ENCODE measurements at regions not wholly inside any gene's neighbourhood (a gene's known extent, or its start where the extent isn't known, plus 50 kb on each side); places are given as distances from the start of the nearest gene placed in this dataset.

GRCh38 chr3:105033081-105033480 is 333.6 kb upstream of the ALCAM start:
- no peaks in the 10 kb centered on the region for H3K4me1 Mint-ChIP-seq
- Histone ChIP-seq H3K36me3 (ENCODE audit: control insufficient read depth, insufficient read depth, low read length) (no peaks in the 10 kb centered on the region), H3K4me3 (ENCODE audit: low read length) (no peak overlapping the region), H3K9me3 (ENCODE audit: control insufficient read depth, insufficient read depth, low read length) (no peaks in the 10 kb centered on the region), H3K27ac (ENCODE audit: low read length) (no peak overlapping the region), H3K4me1 (ENCODE audit: control insufficient read depth, insufficient read depth, low read length) (no peaks in the 10 kb centered on the region), H3K27me3 (ENCODE audit: control insufficient read depth, insufficient read depth, low read length) (no peaks in the 10 kb centered on the region)
- no peak for TF ChIP-seq CTCF (IDR thresholded peaks at IDR 0.05)
- peaks cover 2 to 3% of the 10 kb centered on the region in 2 donors for H3K9me3 Mint-ChIP-seq
- intact Hi-C loops (cut with micrococcal nuclease): no loop called here
- DNase-seq: no peak
- no peaks in the 10 kb centered on the region for H3K36me3 Mint-ChIP-seq
- no peak overlapping the region for H3K4me3 Mint-ChIP-seq
- WGBS (ENCODE audit: insufficient coverage): no CpG with 5 or more reads among the region's 1 CpG
- ATAC-seq: no peak
- H3K27me3 Mint-ChIP-seq (ENCODE audit: low read depth in 2 of 2): no peaks in the 10 kb centered on the region
- no peak overlapping the region for H3K27ac Mint-ChIP-seq

GRCh38 chr3:105039004-105039403 is 327.7 kb upstream of the ALCAM start:
- 69% methylated on average over 2 of the region's 2 CpGs for WGBS (ENCODE audit: insufficient coverage)
- Histone ChIP-seq H3K36me3 (ENCODE audit: control insufficient read depth, insufficient read depth, low read length) (no peaks in the 10 kb centered on the region), H3K27ac (ENCODE audit: low read length) (no peak overlapping the region), H3K4me1 (ENCODE audit: control insufficient read depth, insufficient read depth, low read length) (no peaks in the 10 kb centered on the region), H3K4me3 (ENCODE audit: low read length) (no peak overlapping the region), H3K9me3 (ENCODE audit: control insufficient read depth, insufficient read depth, low read length) (no peaks in the 10 kb centered on the region), H3K27me3 (ENCODE audit: control insufficient read depth, insufficient read depth, low read length) (no peaks in the 10 kb centered on the region)
- no peak for DNase-seq
- H3K36me3 Mint-ChIP-seq: no peaks in the 10 kb centered on the region
- ATAC-seq: no peak
- H3K4me3 Mint-ChIP-seq: no peak overlapping the region
- H3K27ac Mint-ChIP-seq: no peak overlapping the region
- H3K4me1 Mint-ChIP-seq: no peaks in the 10 kb centered on the region
- intact Hi-C loops (cut with micrococcal nuclease): no loop called here
- TF ChIP-seq CTCF (IDR thresholded peaks at IDR 0.05): no peak
- H3K27me3 Mint-ChIP-seq (ENCODE audit: low read depth in 2 of 2): no peaks in the 10 kb centered on the region
- no peaks in the 10 kb centered on the region for H3K9me3 Mint-ChIP-seq

DNA sequence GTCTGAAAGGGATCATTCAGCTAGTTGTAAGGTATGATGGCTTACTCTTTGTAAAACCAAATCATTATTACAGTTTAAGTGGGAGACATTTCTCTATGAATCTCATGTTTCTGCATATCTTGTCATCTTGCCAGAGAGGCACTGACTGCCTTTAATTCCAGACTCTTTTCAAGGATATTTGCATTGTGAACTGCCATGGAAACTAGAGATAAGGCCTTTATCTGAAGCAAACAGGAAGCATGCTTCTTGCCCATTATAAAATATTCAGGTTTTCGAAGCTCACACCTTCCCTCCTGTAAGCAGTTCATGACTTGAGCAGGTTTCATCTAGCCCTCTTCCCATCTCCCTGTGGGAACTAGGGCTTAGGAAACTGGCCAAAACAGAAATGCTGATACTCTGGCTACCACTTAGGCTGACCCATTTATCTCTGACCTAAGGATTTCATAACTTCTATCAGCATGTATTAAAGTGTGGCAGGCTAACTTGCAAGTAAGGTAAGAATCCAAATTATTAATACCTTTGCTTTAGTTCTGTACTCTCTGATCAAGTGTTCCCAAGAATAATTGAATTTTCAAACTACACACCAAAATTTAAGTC is 326.6 kb upstream of the ALCAM start:
- no peak for DNase-seq
- TF ChIP-seq CTCF (IDR thresholded peaks at IDR 0.05): no peak
- Mint-ChIP-seq H3K4me1 (no peaks in the 10 kb centered on the region), H3K4me3 (no peak overlapping the region), H3K27me3 (ENCODE audit: low read depth in 2 of 2) (no peaks in the 10 kb centered on the region), H3K36me3 (no peaks in the 10 kb centered on the region), H3K9me3 (peaks cover 0 to 4% of the 10 kb centered on the region in 2 donors), H3K27ac (no peak overlapping the region)
- H3K27me3 ChIP-seq (ENCODE audit: control insufficient read depth, insufficient read depth, low read length): no peaks in the 10 kb centered on the region
- no peaks in the 10 kb centered on the region for H3K9me3 ChIP-seq (ENCODE audit: control insufficient read depth, insufficient read depth, low read length)
- 22% methylated on average over 1 of the region's 1 CpG for WGBS (ENCODE audit: insufficient coverage)
- intact Hi-C loops (cut with micrococcal nuclease): no loop called here
- H3K36me3 ChIP-seq (ENCODE audit: control insufficient read depth, insufficient read depth, low read length): no peaks in the 10 kb centered on the region
- ATAC-seq: no peak
- no peaks in the 10 kb centered on the region for H3K4me1 ChIP-seq (ENCODE audit: control insufficient read depth, insufficient read depth, low read length)
- H3K4me3 ChIP-seq (ENCODE audit: low read length): no peak overlapping the region
- no peak overlapping the region for H3K27ac ChIP-seq (ENCODE audit: low read length)

DNA sequence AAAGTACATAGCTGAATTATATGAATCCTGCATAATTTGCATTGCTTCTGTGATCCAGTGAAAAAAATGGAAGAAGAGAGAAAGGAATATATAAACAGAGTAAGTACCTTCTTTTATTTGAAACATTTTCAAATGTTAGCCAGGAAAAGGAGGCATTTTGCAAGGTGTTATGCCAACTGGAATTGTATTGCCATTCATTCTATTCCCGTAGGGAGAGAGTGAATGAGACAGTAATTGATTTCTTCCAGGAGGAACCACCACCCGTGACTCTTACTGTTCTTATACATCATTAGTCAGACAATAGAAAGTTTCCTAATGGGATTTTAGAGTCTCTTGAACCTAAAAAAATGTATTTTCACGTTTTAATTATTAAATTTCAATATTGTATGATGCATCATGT is 324.1 kb upstream of the ALCAM start:
- DNase-seq (no peak), ATAC-seq (no peak)
- Histone ChIP-seq H3K9me3 (ENCODE audit: control insufficient read depth, insufficient read depth, low read length) (no peaks in the 10 kb centered on the region), H3K4me3 (ENCODE audit: low read length) (no peak overlapping the region), H3K27ac (ENCODE audit: low read length) (no peak overlapping the region), H3K4me1 (ENCODE audit: control insufficient read depth, insufficient read depth, low read length) (no peaks in the 10 kb centered on the region), H3K36me3 (ENCODE audit: control insufficient read depth, insufficient read depth, low read length) (no peaks in the 10 kb centered on the region), H3K27me3 (ENCODE audit: control insufficient read depth, insufficient read depth, low read length) (no peaks in the 10 kb centered on the region)
- Mint-ChIP-seq H3K4me3 (no peak overlapping the region), H3K4me1 (no peaks in the 10 kb centered on the region), H3K27ac (no peak overlapping the region), H3K9me3 (peaks cover 3 to 4% of the 10 kb centered on the region in 2 donors), H3K36me3 (no peaks in the 10 kb centered on the region), H3K27me3 (ENCODE audit: low read depth in 2 of 2) (no peaks in the 10 kb centered on the region)
- no peak for TF ChIP-seq CTCF (IDR thresholded peaks at IDR 0.05)
- intact Hi-C loops (cut with micrococcal nuclease): no loop called here
- no CpG with 5 or more reads among the region's 3 CpGs for WGBS (ENCODE audit: insufficient coverage)
